Upper lobe of left lung (tissue), 6 donors: ENCODE measurements at regions not wholly inside any gene's neighbourhood (a gene's known extent, or its start where the extent isn't known, plus 50 kb on each side); places are given as distances from the start of the nearest gene placed in this dataset.
"Not testable (repeated sequence)": the region's sequence is repeated elsewhere in the genome, so short reads cannot be mapped to it uniquely, and the experiment has no call there.

Experiments used
- ATAC-seq, 2 donors: fragments of 200-7000 bp; cut with Tn5 transposase; one replicate each; pipeline ENCODE4 v1.9.1; 2022; ENCODE audit warnings: mild to moderate bottlenecking in 2 of 2, moderate library complexity in 2 of 2; ENCODE audit not compliant: low FRiP score in 2 of 2
- DNase-seq, 2 donors: peaks; one replicate each; pipeline ENCODE4 v3.0.0-alpha.2; 2019 to 2020
- H3K27ac ChIP-seq, 4 donors: fragments of 200-600 bp; sonication (generic); one replicate each; pipeline ENCODE4 v1.5.1; 2016 to 2019
- H3K27me3 ChIP-seq, 4 donors: fragments of 200-600 bp; sonication (generic); one replicate each; pipeline ENCODE4 v1.5.1; 2017 to 2019
- H3K36me3 ChIP-seq, 4 donors: fragments of 200-600 bp; sonication (generic); one replicate each; pipeline ENCODE4 v1.5.1; 2016 to 2019
- H3K4me1 ChIP-seq, 4 donors: fragments of 200-600 bp; sonication (generic); one replicate each; pipeline ENCODE4 v1.5.1; 2018 to 2019
- H3K4me3 ChIP-seq, 4 donors: fragments of 200-600 bp; sonication (generic); one replicate each; pipeline ENCODE4 v1.5.1; 2017 to 2019; ENCODE audit warnings: mild to moderate bottlenecking in 2 of 4, moderate library complexity in 1 of 4
- H3K9me3 ChIP-seq, 4 donors: fragments of 200-600 bp; sonication (generic); one replicate each; pipeline ENCODE4 v1.5.1; 2018 to 2019
- CTCF ChIP-seq, 6 experiments: fragments of 450-650 bp in 4 of 6; fragments of 200-600 bp in 2 of 6; sonication (generic) in 2 of 6; IDR thresholded peaks; one replicate each; pipeline ENCODE4 v1.5.1; 2016 to 2019; ENCODE audit warnings: antibody characterized with exemption in 6 of 6
- EP300 ChIP-seq, 4 donors: sonication (generic); formaldehyde crosslinking; IDR thresholded peaks; one replicate each; pipeline ENCODE4 v1.5.1; 2017; ENCODE audit warnings: antibody characterized with exemption in 4 of 4, control low read depth in 2 of 4
- POLR2A ChIP-seq, 4 donors: fragments of 450-650 bp; IDR thresholded peaks; one replicate each; pipeline ENCODE4 v1.5.1; 2016 to 2017; ENCODE audit warnings: antibody characterized with exemption in 4 of 4, mild to moderate bottlenecking in 2 of 4
- POLR2AphosphoS5 ChIP-seq, 2 donors: sonication (generic); formaldehyde crosslinking; IDR thresholded peaks; one replicate each; pipeline ENCODE4 v1.5.1; 2017; ENCODE audit warnings: antibody characterized with exemption in 2 of 2
- WGBS, 2 donors: methylation state at CpG; one replicate each; pipeline ENCODE4 v1.1.5; 2017 to 2018; 5-methylcytosine and 5-hydroxymethylcytosine counted together
- donor health status: DM: no; HTN: no; CAD: no; lungs with moderate emphysema.
- donor health status: DM: no; HTN: yes; CAD: no; lungs with severe emphysema.

GRCh38 chr3:22732641-22733040, 470.5 kb upstream of the UBE2E2 start:
- Histone ChIP-seq H3K9me3 (no peaks in the 10 kb centered on the region), H3K27ac (no peak overlapping the region), H3K36me3 (no peaks in the 10 kb centered on the region), H3K27me3 (no peaks in the 10 kb centered on the region), H3K4me3 (no peak overlapping the region), H3K4me1 (no peaks in the 10 kb centered on the region)
- no peak for TF ChIP-seq CTCF (IDR thresholded peaks at IDR 0.05)
- no peak for TF ChIP-seq POLR2AphosphoS5 (IDR thresholded peaks at IDR 0.05)
- no peak for ATAC-seq
- 22 to 53% methylated on average over 1 of the region's 1 CpG for WGBS, 2 donors
- no peak for DNase-seq

GRCh38 chr3:22734207-22734606, 468.9 kb upstream of the UBE2E2 start:
- H3K9me3 ChIP-seq: no peaks in the 10 kb centered on the region
- no peak overlapping the region for H3K27ac ChIP-seq
- no peaks in the 10 kb centered on the region for H3K27me3 ChIP-seq
- no peak for DNase-seq
- H3K4me1 ChIP-seq: no peaks in the 10 kb centered on the region
- no peaks in the 10 kb centered on the region for H3K36me3 ChIP-seq
- no peak for ATAC-seq
- 19 to 23% methylated on average over 1 of the region's 1 CpG for WGBS, 2 donors
- H3K4me3 ChIP-seq: no peak overlapping the region
- TF ChIP-seq POLR2A (IDR thresholded peaks at IDR 0.05) (no peak), EP300 (IDR thresholded peaks at IDR 0.05) (no peak), CTCF (IDR thresholded peaks at IDR 0.05) (no peak), POLR2AphosphoS5 (IDR thresholded peaks at IDR 0.05) (no peak)

- H3K4me3 ChIP-seq: no peak overlapping the region
- DNase-seq: no peak
- no peak overlapping the region for H3K27ac ChIP-seq
- no peaks in the 10 kb centered on the region for H3K27me3 ChIP-seq
- H3K9me3 ChIP-seq: no peaks in the 10 kb centered on the region
- no peaks in the 10 kb centered on the region for H3K36me3 ChIP-seq
- H3K4me1 ChIP-seq: no peaks in the 10 kb centered on the region
- 60 to 61% methylated on average over 2 of the region's 2 CpGs for WGBS, 2 donors
- ATAC-seq: peak in 1 of 2 donors; percentile 74
- TF ChIP-seq POLR2AphosphoS5 (IDR thresholded peaks at IDR 0.05): no peak
- no peak for TF ChIP-seq EP300 (IDR thresholded peaks at IDR 0.05)
- no peak for TF ChIP-seq POLR2A (IDR thresholded peaks at IDR 0.05)
- TF ChIP-seq CTCF (IDR thresholded peaks at IDR 0.05): no peak
Observed at GRCh38 chr3:22734756-22735155, 468.4 kb upstream of the UBE2E2 start.

GRCh38 chr3:22735373-22735772, 467.8 kb upstream of the UBE2E2 start:
- Histone ChIP-seq H3K4me3 (no peak overlapping the region), H3K4me1 (no peaks in the 10 kb centered on the region), H3K27ac (no peak overlapping the region), H3K9me3 (no peaks in the 10 kb centered on the region), H3K27me3 (no peaks in the 10 kb centered on the region), H3K36me3 (no peaks in the 10 kb centered on the region)
- DNase-seq (no peak), ATAC-seq (no peak)
- no peak for TF ChIP-seq POLR2A (IDR thresholded peaks at IDR 0.05)
- TF ChIP-seq EP300 (IDR thresholded peaks at IDR 0.05): no peak

- H3K27me3 ChIP-seq, H3K27ac ChIP-seq, H3K4me3 ChIP-seq, H3K9me3 ChIP-seq, H3K4me1 ChIP-seq, ATAC-seq, H3K36me3 ChIP-seq: not testable (repeated sequence)
- peak in 1 of 2 donors; percentile 49 for DNase-seq
- 92 to 96% methylated on average over 20 to 22 of the region's 22 CpGs for WGBS, 2 donors
Observed at GRCh38 chr3:22743386-22743785, 459.7 kb upstream of the UBE2E2 start.

DNA sequence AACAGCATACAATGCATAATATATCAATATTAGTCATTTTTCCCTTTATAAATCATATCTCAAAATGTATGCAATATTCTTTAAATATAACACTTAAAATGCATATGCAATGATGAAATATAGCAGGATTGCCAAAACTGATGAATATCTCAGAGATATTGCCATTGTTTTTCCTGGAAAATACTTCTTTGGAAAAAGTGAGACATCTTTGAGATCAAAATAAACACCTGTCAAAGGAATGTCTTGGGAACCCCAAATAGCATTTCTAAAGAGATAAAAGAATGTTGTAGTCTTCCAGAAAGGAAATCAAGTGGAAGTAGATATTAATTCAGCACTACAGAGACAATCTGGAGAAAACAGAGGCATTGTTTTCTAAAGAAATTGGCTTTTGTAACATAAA, 457.8 kb upstream of the UBE2E2 start:
- no peaks in the 10 kb centered on the region for H3K27me3 ChIP-seq
- DNase-seq: no peak
- no peak for TF ChIP-seq POLR2A (IDR thresholded peaks at IDR 0.05)
- no peak for TF ChIP-seq POLR2AphosphoS5 (IDR thresholded peaks at IDR 0.05)
- no peak for TF ChIP-seq CTCF (IDR thresholded peaks at IDR 0.05)
- no peak for TF ChIP-seq EP300 (IDR thresholded peaks at IDR 0.05)

More for the DNA sequence above, 457.8 kb upstream of the UBE2E2 start:
- no peak for ATAC-seq
- no peak overlapping the region for H3K27ac ChIP-seq
- no peaks in the 10 kb centered on the region for H3K9me3 ChIP-seq
- H3K4me1 ChIP-seq: no peaks in the 10 kb centered on the region
- no peaks in the 10 kb centered on the region for H3K36me3 ChIP-seq
- no peak overlapping the region for H3K4me3 ChIP-seq
